Endothelial cell (in vitro differentiated cells): ENCODE measurements at regions not wholly inside any gene's neighbourhood (a gene's known extent, or its start where the extent isn't known, plus 50 kb on each side); places are given as distances from the start of the nearest gene placed in this dataset.

Experiments
- DNase-seq: peaks from one replicate; pipeline ENCODE4 v3.0.0; 2021; ENCODE audit warnings: low spot score
- H3K27ac Mint-ChIP-seq: one replicate; pipeline ENCODE4 v1.8.0; 2021; ENCODE audit warnings: mixed read lengths, inconsistent platforms; ENCODE audit not compliant: unreplicated experiment
- H3K27me3 Mint-ChIP-seq: one replicate; pipeline ENCODE4 v1.8.0; 2021; ENCODE audit warnings: mild to moderate bottlenecking, moderate library complexity, mixed read lengths, inconsistent platforms; ENCODE audit not compliant: unreplicated experiment
- H3K36me3 Mint-ChIP-seq: one replicate; pipeline ENCODE4 v1.8.0; 2021; ENCODE audit warnings: mild to moderate bottlenecking, low read depth, mixed read lengths, inconsistent platforms; ENCODE audit not compliant: unreplicated experiment
- H3K4me1 Mint-ChIP-seq: one replicate; pipeline ENCODE4 v1.8.0; 2021; ENCODE audit warnings: mild to moderate bottlenecking, mixed read lengths, inconsistent platforms; ENCODE audit not compliant: unreplicated experiment
- H3K4me3 Mint-ChIP-seq: one replicate; pipeline ENCODE4 v1.8.0; 2021; ENCODE audit warnings: mild to moderate bottlenecking, mixed read lengths, inconsistent platforms; ENCODE audit not compliant: unreplicated experiment
- H3K9me3 Mint-ChIP-seq: one replicate; pipeline ENCODE4 v1.8.0; 2021; ENCODE audit warnings: mixed read lengths, inconsistent platforms; ENCODE audit not compliant: unreplicated experiment
- TF ChIP-seq, protein P1 (sequence below): fragments of 200-600 bp; sonication (generic); IDR thresholded peaks from one replicate; pipeline ENCODE4 v1.5.0; 2021; ENCODE audit warnings: antibody characterized with exemption; ENCODE audit not compliant: unreplicated experiment

DNA sequence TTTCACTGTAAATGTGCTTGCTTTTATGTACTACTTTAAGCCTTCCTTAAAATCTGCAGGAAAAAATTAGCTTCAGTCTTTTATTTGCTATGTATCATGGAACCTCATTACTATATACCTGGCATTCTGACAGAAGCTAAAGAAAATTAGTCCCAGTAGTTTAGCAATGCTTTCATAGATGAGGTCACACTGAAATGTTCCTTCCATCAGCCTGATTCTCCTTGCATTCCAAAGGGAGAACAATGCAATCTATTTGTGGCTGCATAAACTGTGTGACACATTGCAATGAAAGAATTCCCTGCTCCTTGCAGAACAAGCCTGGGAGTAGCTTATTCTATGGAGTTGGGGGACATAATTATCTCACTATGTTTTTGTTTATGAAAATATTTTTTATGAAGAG is 691.5 kb upstream of the ARPP21 start:
- no peaks in the 10 kb centered on the region for H3K36me3 Mint-ChIP-seq
- H3K27me3 Mint-ChIP-seq, result no peaks in the 10 kb centered on the region
- H3K4me1 Mint-ChIP-seq, result no peaks in the 10 kb centered on the region
- TF ChIP-seq, protein P1, sequence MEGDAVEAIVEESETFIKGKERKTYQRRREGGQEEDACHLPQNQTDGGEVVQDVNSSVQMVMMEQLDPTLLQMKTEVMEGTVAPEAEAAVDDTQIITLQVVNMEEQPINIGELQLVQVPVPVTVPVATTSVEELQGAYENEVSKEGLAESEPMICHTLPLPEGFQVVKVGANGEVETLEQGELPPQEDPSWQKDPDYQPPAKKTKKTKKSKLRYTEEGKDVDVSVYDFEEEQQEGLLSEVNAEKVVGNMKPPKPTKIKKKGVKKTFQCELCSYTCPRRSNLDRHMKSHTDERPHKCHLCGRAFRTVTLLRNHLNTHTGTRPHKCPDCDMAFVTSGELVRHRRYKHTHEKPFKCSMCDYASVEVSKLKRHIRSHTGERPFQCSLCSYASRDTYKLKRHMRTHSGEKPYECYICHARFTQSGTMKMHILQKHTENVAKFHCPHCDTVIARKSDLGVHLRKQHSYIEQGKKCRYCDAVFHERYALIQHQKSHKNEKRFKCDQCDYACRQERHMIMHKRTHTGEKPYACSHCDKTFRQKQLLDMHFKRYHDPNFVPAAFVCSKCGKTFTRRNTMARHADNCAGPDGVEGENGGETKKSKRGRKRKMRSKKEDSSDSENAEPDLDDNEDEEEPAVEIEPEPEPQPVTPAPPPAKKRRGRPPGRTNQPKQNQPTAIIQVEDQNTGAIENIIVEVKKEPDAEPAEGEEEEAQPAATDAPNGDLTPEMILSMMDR, result no peak
- H3K4me3 Mint-ChIP-seq, result no peak overlapping the region
- no peaks in the 10 kb centered on the region for H3K9me3 Mint-ChIP-seq
- DNase-seq, result no peak
- no peak overlapping the region for H3K27ac Mint-ChIP-seq

DNA sequence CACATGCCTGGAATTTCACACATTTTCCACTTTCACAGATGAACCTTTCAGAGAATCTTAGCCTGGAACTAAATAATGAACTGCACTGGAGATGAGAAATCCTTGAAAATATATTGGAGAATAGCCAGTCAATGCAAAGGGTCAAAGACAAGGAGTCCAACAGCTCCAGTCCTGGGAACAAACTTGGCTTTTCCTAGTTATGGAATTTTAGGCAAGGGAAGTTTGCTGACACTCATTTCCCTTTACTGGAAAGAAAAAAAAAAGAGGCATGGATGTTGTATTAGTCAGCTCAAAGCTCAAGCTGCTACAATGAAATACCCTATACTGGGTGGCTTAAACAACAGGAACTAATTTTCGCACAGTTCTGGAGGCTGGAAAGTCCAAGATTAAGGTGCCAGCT is 690.8 kb upstream of the ARPP21 start:
- DNase-seq, result no peak
- no peak overlapping the region for H3K27ac Mint-ChIP-seq

DNA sequence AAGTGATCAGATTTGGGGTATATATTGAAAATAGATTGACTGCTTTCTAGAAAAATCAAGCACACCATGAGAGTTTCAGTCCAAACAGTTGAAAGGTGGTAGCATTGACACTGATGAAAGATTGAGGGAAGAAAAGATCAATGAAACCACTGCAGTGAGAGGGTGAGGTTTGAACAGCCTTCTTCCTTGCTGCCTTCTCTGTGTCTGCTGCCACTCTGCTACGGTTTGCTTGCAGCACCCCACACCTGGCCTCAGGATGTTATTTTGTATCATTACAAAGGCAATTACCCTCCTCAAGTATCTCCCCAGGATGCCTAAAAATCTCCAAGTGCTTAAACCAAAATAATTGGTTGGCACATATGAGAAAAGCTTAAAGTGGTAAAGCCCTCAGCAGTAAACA is 683.6 kb upstream of the ARPP21 start:
- TF ChIP-seq, protein P1, result no peak
- DNase-seq, result no peak
- Mint-ChIP-seq H3K27ac (no peak overlapping the region), H3K4me3 (no peak overlapping the region), H3K4me1 (no peaks in the 10 kb centered on the region), H3K36me3 (no peaks in the 10 kb centered on the region), H3K27me3 (no peaks in the 10 kb centered on the region), H3K9me3 (no peaks in the 10 kb centered on the region)

More for the DNA sequence above, 690.8 kb upstream of the ARPP21 start:
- Mint-ChIP-seq H3K4me1 (no peaks in the 10 kb centered on the region), H3K4me3 (no peak overlapping the region), H3K36me3 (no peaks in the 10 kb centered on the region), H3K27me3 (no peaks in the 10 kb centered on the region), H3K9me3 (no peaks in the 10 kb centered on the region)
- TF ChIP-seq, protein P1, result no peak

DNA sequence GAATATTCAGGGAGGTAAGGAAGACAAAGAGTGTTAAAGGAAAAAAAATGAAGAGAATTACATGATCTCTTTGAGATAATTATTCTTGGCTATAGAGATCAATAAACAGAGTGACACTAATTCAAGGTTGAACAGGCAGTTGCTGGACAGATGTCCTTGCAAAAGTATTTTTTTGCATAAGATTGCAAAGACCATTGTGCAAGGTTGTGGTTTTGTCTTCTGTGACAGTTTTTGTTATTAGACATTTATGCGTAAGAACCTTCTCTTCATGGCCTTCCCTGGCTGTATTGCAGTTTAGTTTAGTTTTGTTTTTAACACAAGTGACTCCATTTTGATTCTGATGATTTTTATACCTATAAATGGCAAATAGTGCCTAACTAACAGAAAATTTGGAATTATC is 682.8 kb upstream of the ARPP21 start:
- TF ChIP-seq, protein P1, result no peak
- Mint-ChIP-seq H3K4me3 (no peak overlapping the region), H3K27ac (no peak overlapping the region), H3K36me3 (no peaks in the 10 kb centered on the region), H3K9me3 (no peaks in the 10 kb centered on the region), H3K27me3 (no peaks in the 10 kb centered on the region), H3K4me1 (no peaks in the 10 kb centered on the region)
- no peak for DNase-seq

DNA sequence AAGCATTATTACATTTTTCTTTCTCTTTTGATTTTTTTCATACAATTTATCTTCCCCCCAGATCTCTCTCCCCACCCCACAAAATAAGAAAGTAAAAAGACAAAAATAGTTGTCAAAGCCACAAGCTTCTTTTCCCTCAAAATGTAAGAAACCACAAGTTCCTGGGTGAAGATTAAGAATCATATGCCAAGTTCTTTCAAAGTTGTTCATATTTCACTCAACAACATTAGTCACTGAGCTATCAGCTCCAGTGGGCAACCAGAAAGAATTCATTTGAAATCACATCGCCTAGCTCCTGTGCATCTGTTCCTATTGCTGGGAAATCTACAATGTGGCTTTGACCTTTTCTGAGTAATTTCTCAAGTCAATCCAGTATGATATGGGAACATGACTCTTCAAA is 681.6 kb upstream of the ARPP21 start:
- Mint-ChIP-seq H3K4me3 (no peak overlapping the region), H3K9me3 (no peaks in the 10 kb centered on the region), H3K27me3 (no peaks in the 10 kb centered on the region), H3K27ac (no peak overlapping the region), H3K36me3 (no peaks in the 10 kb centered on the region), H3K4me1 (no peaks in the 10 kb centered on the region)
- DNase-seq, result no peak
- TF ChIP-seq, protein P1, result no peak
